DND-41 (cell line): ENCODE measurements at regions not wholly inside any gene's neighbourhood (a gene's known extent, or its start where the extent isn't known, plus 50 kb on each side); places are given as distances from the start of the nearest gene placed in this dataset.

Experiments
- ATAC-seq: fragments of 200-7000 bp; cut with Tn5 transposase; 3 replicates; pipeline ENCODE4 v1.9.1; 2021; ENCODE audit warnings: low read depth; ENCODE audit not compliant: insufficient read depth
- DNase-seq: peaks from one replicate; pipeline ENCODE4 v3.0.0-alpha.2; 2020
- H2AFZ ChIP-seq: 2 replicates; pipeline ENCODE4 v1.6.0; 2012; ENCODE audit warnings: low read depth, low read length
- H3K27ac ChIP-seq: 2 replicates; pipeline ENCODE4 v1.5.1; 2012; ENCODE audit warnings: low read length, inconsistent platforms
- H3K27me3 ChIP-seq: fragments of 200-600 bp; sonication (generic); 2 replicates; pipeline ENCODE4 v1.6.0; 2012; ENCODE audit warnings: low read length, mild to moderate bottlenecking, inconsistent platforms; ENCODE audit not compliant: insufficient read depth, poor library complexity
- H3K36me3 ChIP-seq: 2 replicates; pipeline ENCODE4 v1.5.1; 2012; ENCODE audit warnings: low read length, inconsistent platforms; ENCODE audit not compliant: insufficient read depth
- H3K4me1 ChIP-seq: 2 replicates; pipeline ENCODE4 v1.5.1; 2012; ENCODE audit warnings: mild to moderate bottlenecking, low read length; ENCODE audit not compliant: insufficient read depth
- H3K4me2 ChIP-seq: 2 replicates; pipeline ENCODE4 v1.6.0; 2012; ENCODE audit warnings: mild to moderate bottlenecking, moderate library complexity, low read length, inconsistent platforms; ENCODE audit not compliant: insufficient read depth
- H3K4me3 ChIP-seq, 2 experiments: fragments of 200-600 bp in 1 of 2; shearing (Covaris generic) in 1 of 2; 2 replicates each; pipeline ENCODE4 v1.5.1; 2012 to 2016; ENCODE audit warnings: inconsistent platforms in 2 of 2, low read length in 2 of 2, mild to moderate bottlenecking in 2 of 2, low read depth in 1 of 2, moderate library complexity in 1 of 2
- H3K79me2 ChIP-seq: 2 replicates; pipeline ENCODE4 v1.6.0; 2012; ENCODE audit warnings: low read length, inconsistent platforms; ENCODE audit not compliant: insufficient read depth
- H3K9ac ChIP-seq: 2 replicates; pipeline ENCODE4 v1.6.0; 2012; ENCODE audit warnings: low read depth, mild to moderate bottlenecking, inconsistent platforms, low read length, moderate library complexity
- H3K9me3 ChIP-seq: 2 replicates; pipeline ENCODE4 v1.5.1; 2012; ENCODE audit warnings: low read length, moderate library complexity, mild to moderate bottlenecking, inconsistent platforms; ENCODE audit not compliant: insufficient read depth, severe bottlenecking
- H4K20me1 ChIP-seq: 2 replicates; pipeline ENCODE4 v1.6.0; 2012; ENCODE audit warnings: low read length; ENCODE audit not compliant: insufficient read depth
- EZH2 ChIP-seq: IDR thresholded peaks from 3 replicates; pipeline ENCODE4 v1.6.1; 2012; ENCODE audit warnings: borderline replicate concordance, low read depth, mild to moderate bottlenecking, moderate library complexity, low read length, inconsistent platforms; ENCODE audit not compliant: severe bottlenecking
- TF ChIP-seq, protein P1 (sequence below): IDR thresholded peaks from 2 replicates; pipeline ENCODE4 v1.5.1; 2012; ENCODE audit warnings: borderline replicate concordance, low read length, moderate library complexity, mild to moderate bottlenecking; ENCODE audit not compliant: poor library complexity, severe bottlenecking; ENCODE audit errors: extremely low read depth

DNA sequence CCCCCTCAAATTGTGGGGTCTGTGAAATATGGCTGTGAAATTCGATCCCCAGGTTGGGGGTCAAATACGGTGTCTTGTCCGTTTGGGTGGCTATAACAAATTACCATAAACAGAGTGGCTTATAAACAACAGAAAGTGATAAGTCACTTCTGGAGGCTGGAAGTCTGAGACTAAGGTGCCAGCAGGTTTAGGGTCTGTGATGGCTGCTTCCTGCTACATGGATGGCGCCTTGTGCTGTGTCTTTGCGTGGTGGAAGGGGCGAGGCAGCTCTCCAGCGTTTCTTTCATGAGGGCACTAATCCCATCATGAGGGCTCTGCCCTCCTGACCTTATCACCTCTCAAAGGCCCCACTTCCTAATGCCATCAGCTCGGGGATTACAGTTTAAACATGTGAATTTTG is 120.0 kb downstream of the IRF8 start:
- Histone ChIP-seq H3K4me2 (no peak overlapping the region), H3K9me3 (peaks cover 7% of the 10 kb centered on the region), H3K9ac (no peak overlapping the region), H3K4me1 (no peaks in the 10 kb centered on the region), H3K36me3 (no peaks in the 10 kb centered on the region), H2AFZ (no peak overlapping the region), H4K20me1 (no peaks in the 10 kb centered on the region), H3K27ac (no peak overlapping the region), H3K4me3 (no peak overlapping the region), H3K79me2 (no peaks in the 10 kb centered on the region), H3K27me3 (no peaks in the 10 kb centered on the region)
- DNase-seq (no peak), ATAC-seq (no peak)
- TF ChIP-seq, protein P1, sequence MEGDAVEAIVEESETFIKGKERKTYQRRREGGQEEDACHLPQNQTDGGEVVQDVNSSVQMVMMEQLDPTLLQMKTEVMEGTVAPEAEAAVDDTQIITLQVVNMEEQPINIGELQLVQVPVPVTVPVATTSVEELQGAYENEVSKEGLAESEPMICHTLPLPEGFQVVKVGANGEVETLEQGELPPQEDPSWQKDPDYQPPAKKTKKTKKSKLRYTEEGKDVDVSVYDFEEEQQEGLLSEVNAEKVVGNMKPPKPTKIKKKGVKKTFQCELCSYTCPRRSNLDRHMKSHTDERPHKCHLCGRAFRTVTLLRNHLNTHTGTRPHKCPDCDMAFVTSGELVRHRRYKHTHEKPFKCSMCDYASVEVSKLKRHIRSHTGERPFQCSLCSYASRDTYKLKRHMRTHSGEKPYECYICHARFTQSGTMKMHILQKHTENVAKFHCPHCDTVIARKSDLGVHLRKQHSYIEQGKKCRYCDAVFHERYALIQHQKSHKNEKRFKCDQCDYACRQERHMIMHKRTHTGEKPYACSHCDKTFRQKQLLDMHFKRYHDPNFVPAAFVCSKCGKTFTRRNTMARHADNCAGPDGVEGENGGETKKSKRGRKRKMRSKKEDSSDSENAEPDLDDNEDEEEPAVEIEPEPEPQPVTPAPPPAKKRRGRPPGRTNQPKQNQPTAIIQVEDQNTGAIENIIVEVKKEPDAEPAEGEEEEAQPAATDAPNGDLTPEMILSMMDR, result no peak
- TF ChIP-seq EZH2, result no peak

DNA sequence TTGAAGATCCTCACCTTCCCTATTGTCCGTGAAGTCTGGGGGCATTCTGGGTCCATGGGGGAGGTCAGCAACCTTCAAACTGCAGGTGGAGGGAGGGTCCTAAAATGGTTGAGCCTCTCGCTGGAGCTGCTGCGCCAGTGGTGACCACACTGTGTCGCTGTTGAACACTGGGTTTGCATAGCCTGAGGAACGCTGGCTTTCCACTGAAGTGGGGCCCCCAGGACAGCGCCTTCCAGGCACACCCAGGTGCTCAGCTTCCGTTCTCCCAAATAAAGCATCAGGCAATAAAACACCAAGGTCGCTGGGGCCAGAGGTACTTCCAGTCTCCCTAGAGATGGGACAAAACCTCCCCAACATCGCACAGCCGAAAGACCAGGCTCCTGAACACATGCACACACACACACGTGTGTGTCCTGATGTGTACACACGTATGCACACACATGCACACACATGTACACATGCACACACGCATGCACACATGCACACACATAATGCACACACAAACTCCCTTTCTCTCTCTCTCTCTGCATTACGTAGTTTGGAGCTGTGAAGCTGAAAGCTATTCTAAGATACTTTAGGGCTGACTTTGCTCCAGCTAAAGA is 120.6 kb downstream of the IRF8 start:
- ATAC-seq (no peak), DNase-seq (no peak)
- Histone ChIP-seq H2AFZ (no peak overlapping the region), H3K36me3 (no peaks in the 10 kb centered on the region), H3K4me3 (no peak overlapping the region), H3K4me1 (no peaks in the 10 kb centered on the region), H4K20me1 (no peaks in the 10 kb centered on the region), H3K79me2 (no peaks in the 10 kb centered on the region), H3K27me3 (no peaks in the 10 kb centered on the region), H3K9me3 (peaks cover 9% of the 10 kb centered on the region), H3K27ac (no peak overlapping the region), H3K9ac (no peak overlapping the region), H3K4me2 (no peak overlapping the region)
- TF ChIP-seq, protein P1, result peak; percentile 44
- no peak for TF ChIP-seq EZH2

DNA sequence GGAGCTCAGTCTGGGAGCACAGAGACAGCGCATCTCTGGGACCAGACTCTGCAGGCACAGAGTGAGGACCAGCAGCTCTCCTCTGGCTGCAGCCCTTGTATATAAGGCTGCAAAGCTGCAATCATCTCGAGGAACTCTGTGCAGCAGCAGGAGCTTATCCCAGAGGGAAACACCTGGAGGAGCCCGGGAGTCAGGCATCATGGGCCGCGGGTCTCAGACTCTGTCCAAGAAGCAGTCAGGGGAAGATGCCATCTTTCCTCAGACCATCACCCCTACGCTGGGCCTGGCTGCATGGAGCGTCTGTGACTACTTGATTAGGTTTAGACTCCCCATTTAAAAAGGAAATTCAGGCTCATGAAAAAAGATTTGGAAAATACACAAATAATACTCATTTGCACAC is 122.0 kb downstream of the IRF8 start:
- Histone ChIP-seq H2AFZ (no peak overlapping the region), H3K36me3 (no peaks in the 10 kb centered on the region), H3K4me3 (no peak overlapping the region), H4K20me1 (no peaks in the 10 kb centered on the region), H3K79me2 (no peaks in the 10 kb centered on the region), H3K9me3 (peaks cover 12% of the 10 kb centered on the region), H3K27me3 (no peaks in the 10 kb centered on the region), H3K4me2 (no peak overlapping the region), H3K27ac (no peak overlapping the region), H3K4me1 (no peaks in the 10 kb centered on the region), H3K9ac (no peak overlapping the region)
- DNase-seq, result no peak
- TF ChIP-seq EZH2, result no peak
- TF ChIP-seq, protein P1, result no peak
- no peak for ATAC-seq
